ENCODE measurements at regions not wholly inside any gene's neighbourhood (a gene's known extent, or its start where the extent isn't known, plus 50 kb on each side); places are given as distances from the start of the nearest gene placed in this dataset.
"Not testable (repeated sequence)": the region's sequence is repeated elsewhere in the genome, so short reads cannot be mapped to it uniquely, and the experiment has no call there.

GRCh38 chr11:37263467-37263866 lies 665.4 kb upstream of the RAG2 start:
- not testable (repeated sequence) for H3K4me3 Mint-ChIP-seq; H3K4me1 Mint-ChIP-seq (ENCODE audit: low read depth); H3K27ac Mint-ChIP-seq; H3K27me3 Mint-ChIP-seq; H3K36me3 Mint-ChIP-seq (ENCODE audit: low read depth)
- H3K9me3 Mint-ChIP-seq, result peaks cover 16% of the 10 kb centered on the region

GRCh38 chr11:37259734-37260133 lies 661.7 kb upstream of the RAG2 start:
- no peaks in the 10 kb centered on the region for H3K4me1 Mint-ChIP-seq (ENCODE audit: low read depth)
- no peak overlapping the region for H3K4me3 Mint-ChIP-seq
- H3K36me3 Mint-ChIP-seq (ENCODE audit: low read depth), result no peaks in the 10 kb centered on the region
- H3K27me3 Mint-ChIP-seq, result no peaks in the 10 kb centered on the region
- peaks cover 19% of the 10 kb centered on the region for H3K9me3 Mint-ChIP-seq
- H3K27ac Mint-ChIP-seq, result no peak overlapping the region

GRCh38 chr11:37248145-37248544 lies 650.1 kb upstream of the RAG2 start:
- H3K4me3 Mint-ChIP-seq, result no peak overlapping the region

GRCh38 chr11:37246092-37246491 lies 648.1 kb upstream of the RAG2 start:
- not testable (repeated sequence) for H3K36me3 Mint-ChIP-seq (ENCODE audit: low read depth)

More at GRCh38 chr11:37248145-37248544, 650.1 kb upstream of the RAG2 start:
- H3K9me3 Mint-ChIP-seq, result peaks cover 14% of the 10 kb centered on the region
- H3K4me1 Mint-ChIP-seq (ENCODE audit: low read depth), result no peaks in the 10 kb centered on the region
- no peak overlapping the region for H3K27ac Mint-ChIP-seq
- H3K36me3 Mint-ChIP-seq (ENCODE audit: low read depth), result no peaks in the 10 kb centered on the region
- H3K27me3 Mint-ChIP-seq, result no peaks in the 10 kb centered on the region

GRCh38 chr11:37230865-37231264 lies 632.8 kb upstream of the RAG2 start:
- H3K27me3 Mint-ChIP-seq, result no peaks in the 10 kb centered on the region
- no peaks in the 10 kb centered on the region for H3K36me3 Mint-ChIP-seq (ENCODE audit: low read depth)
- no peak overlapping the region for H3K27ac Mint-ChIP-seq
- H3K4me1 Mint-ChIP-seq (ENCODE audit: low read depth), result no peaks in the 10 kb centered on the region
- peaks cover 13% of the 10 kb centered on the region for H3K9me3 Mint-ChIP-seq
- no peak overlapping the region for H3K4me3 Mint-ChIP-seq

More at GRCh38 chr11:37246092-37246491, 648.1 kb upstream of the RAG2 start:
- not testable (repeated sequence) for H3K27ac Mint-ChIP-seq; H3K27me3 Mint-ChIP-seq; H3K4me1 Mint-ChIP-seq (ENCODE audit: low read depth); H3K4me3 Mint-ChIP-seq
- H3K9me3 Mint-ChIP-seq, result peaks cover 14% of the 10 kb centered on the region

- Mint-ChIP-seq H3K4me3 (no peak overlapping the region), H3K36me3 (ENCODE audit: low read depth) (no peaks in the 10 kb centered on the region), H3K27ac (no peak overlapping the region), H3K4me1 (ENCODE audit: low read depth) (no peaks in the 10 kb centered on the region), H3K9me3 (no peaks in the 10 kb centered on the region), H3K27me3 (no peaks in the 10 kb centered on the region)
Observed at GRCh38 chr11:37223962-37224361, 625.9 kb upstream of the RAG2 start.

GRCh38 chr11:37203006-37203405 lies 605.0 kb upstream of the RAG2 start:
- H3K27me3 Mint-ChIP-seq, result no peaks in the 10 kb centered on the region
- H3K36me3 Mint-ChIP-seq (ENCODE audit: low read depth), result no peaks in the 10 kb centered on the region
- no peaks in the 10 kb centered on the region for H3K4me1 Mint-ChIP-seq (ENCODE audit: low read depth)
- H3K27ac Mint-ChIP-seq, result no peak overlapping the region
- H3K4me3 Mint-ChIP-seq, result no peak overlapping the region
- peaks cover 7% of the 10 kb centered on the region for H3K9me3 Mint-ChIP-seq

GRCh38 chr11:37199082-37199481 lies 601.0 kb upstream of the RAG2 start:
- Mint-ChIP-seq H3K27ac (no peak overlapping the region), H3K36me3 (ENCODE audit: low read depth) (no peaks in the 10 kb centered on the region)

GRCh38 chr11:37184326-37184725 lies 586.3 kb upstream of the RAG2 start:
- H3K27ac Mint-ChIP-seq, result no peak overlapping the region
- H3K4me3 Mint-ChIP-seq, result no peak overlapping the region
- H3K4me1 Mint-ChIP-seq (ENCODE audit: low read depth), result no peaks in the 10 kb centered on the region
- H3K9me3 Mint-ChIP-seq, result peaks cover 5% of the 10 kb centered on the region
- no peaks in the 10 kb centered on the region for H3K36me3 Mint-ChIP-seq (ENCODE audit: low read depth)
- no peaks in the 10 kb centered on the region for H3K27me3 Mint-ChIP-seq

More at GRCh38 chr11:37199082-37199481, 601.0 kb upstream of the RAG2 start:
- H3K4me3 Mint-ChIP-seq, result no peak overlapping the region
- no peaks in the 10 kb centered on the region for H3K9me3 Mint-ChIP-seq
- no peaks in the 10 kb centered on the region for H3K4me1 Mint-ChIP-seq (ENCODE audit: low read depth)
- H3K27me3 Mint-ChIP-seq, result no peaks in the 10 kb centered on the region

- H3K4me1 Mint-ChIP-seq (ENCODE audit: low read depth), result no peaks in the 10 kb centered on the region
- H3K27me3 Mint-ChIP-seq, result no peaks in the 10 kb centered on the region
- H3K36me3 Mint-ChIP-seq (ENCODE audit: low read depth), result no peaks in the 10 kb centered on the region
- no peak overlapping the region for H3K27ac Mint-ChIP-seq
- H3K9me3 Mint-ChIP-seq, result peaks cover 13% of the 10 kb centered on the region
- H3K4me3 Mint-ChIP-seq, result no peak overlapping the region
Observed at GRCh38 chr11:37182031-37182430, 584.0 kb upstream of the RAG2 start.

- no peaks in the 10 kb centered on the region for H3K27me3 Mint-ChIP-seq
- H3K27ac Mint-ChIP-seq, result no peak overlapping the region
Observed at GRCh38 chr11:37177721-37178120, 579.7 kb upstream of the RAG2 start.

GRCh38 chr11:37171451-37171850 lies 573.4 kb upstream of the RAG2 start:
- Mint-ChIP-seq H3K27ac (no peak overlapping the region), H3K4me1 (ENCODE audit: low read depth) (no peaks in the 10 kb centered on the region), H3K4me3 (no peak overlapping the region), H3K36me3 (ENCODE audit: low read depth) (no peaks in the 10 kb centered on the region), H3K9me3 (peaks cover 8% of the 10 kb centered on the region), H3K27me3 (no peaks in the 10 kb centered on the region)

More at GRCh38 chr11:37177721-37178120, 579.7 kb upstream of the RAG2 start:
- H3K9me3 Mint-ChIP-seq, result peaks cover 14% of the 10 kb centered on the region
- H3K4me3 Mint-ChIP-seq, result no peak overlapping the region
- H3K4me1 Mint-ChIP-seq (ENCODE audit: low read depth), result no peaks in the 10 kb centered on the region
- H3K36me3 Mint-ChIP-seq (ENCODE audit: low read depth), result no peaks in the 10 kb centered on the region

- Mint-ChIP-seq H3K36me3 (ENCODE audit: low read depth) (no peaks in the 10 kb centered on the region), H3K9me3 (peaks cover 11% of the 10 kb centered on the region), H3K27me3 (no peaks in the 10 kb centered on the region), H3K4me1 (ENCODE audit: low read depth) (no peaks in the 10 kb centered on the region), H3K27ac (no peak overlapping the region), H3K4me3 (no peak overlapping the region)
Observed at GRCh38 chr11:37170311-37170710, 572.3 kb upstream of the RAG2 start.

- H3K4me1 Mint-ChIP-seq (ENCODE audit: low read depth); H3K4me3 Mint-ChIP-seq; H3K27me3 Mint-ChIP-seq; H3K36me3 Mint-ChIP-seq (ENCODE audit: low read depth); H3K27ac Mint-ChIP-seq: not testable (repeated sequence)
- peaks cover 11% of the 10 kb centered on the region for H3K9me3 Mint-ChIP-seq
Observed at GRCh38 chr11:37145434-37145833, 547.4 kb upstream of the RAG2 start.

- Mint-ChIP-seq H3K9me3 (peaks cover 21% of the 10 kb centered on the region), H3K36me3 (ENCODE audit: low read depth) (no peaks in the 10 kb centered on the region), H3K4me3 (no peak overlapping the region), H3K4me1 (ENCODE audit: low read depth) (no peaks in the 10 kb centered on the region), H3K27me3 (no peaks in the 10 kb centered on the region), H3K27ac (no peak overlapping the region)
Observed at GRCh38 chr11:37142591-37142990, 544.6 kb upstream of the RAG2 start.

- H3K36me3 Mint-ChIP-seq (ENCODE audit: low read depth), result no peaks in the 10 kb centered on the region
- no peak overlapping the region for H3K4me3 Mint-ChIP-seq
- H3K27ac Mint-ChIP-seq, result no peak overlapping the region
- no peaks in the 10 kb centered on the region for H3K4me1 Mint-ChIP-seq (ENCODE audit: low read depth)
- H3K9me3 Mint-ChIP-seq, result peaks cover 20% of the 10 kb centered on the region
- no peaks in the 10 kb centered on the region for H3K27me3 Mint-ChIP-seq
Observed at GRCh38 chr11:37141707-37142106, 543.7 kb upstream of the RAG2 start.
